Osteoblast (primary cell): ENCODE measurements at regions not wholly inside any gene's neighbourhood (a gene's known extent, or its start where the extent isn't known, plus 50 kb on each side); places are given as distances from the start of the nearest gene placed in this dataset.

Source experiments
- DNase-seq: peaks from one replicate; pipeline ENCODE4 v3.0.0; 2011; ENCODE audit warnings: low spot score, mixed read lengths; ENCODE audit not compliant: insufficient read length; ENCODE audit errors: missing footprints
- H2AFZ ChIP-seq: 2 replicates; pipeline ENCODE4 v1.6.0; 2011; ENCODE audit warnings: mild to moderate bottlenecking, low read length
- H3K27ac ChIP-seq: 2 replicates; pipeline ENCODE4 v1.5.1; 2011; ENCODE audit warnings: mild to moderate bottlenecking, low read depth, low read length, moderate library complexity
- H3K27me3 ChIP-seq: 2 replicates; pipeline ENCODE4 v1.6.0; 2012; ENCODE audit warnings: mild to moderate bottlenecking, control low read depth, inconsistent platforms, low read length, moderate library complexity; ENCODE audit not compliant: insufficient read depth
- H3K36me3 ChIP-seq: 2 replicates; pipeline ENCODE4 v1.5.1; 2011; ENCODE audit warnings: mild to moderate bottlenecking, low read length, control low read depth, moderate library complexity; ENCODE audit not compliant: insufficient read depth
- H3K4me1 ChIP-seq: 2 replicates; pipeline ENCODE4 v1.5.1; 2011; ENCODE audit warnings: mild to moderate bottlenecking, low read length, control low read depth, moderate library complexity; ENCODE audit not compliant: insufficient read depth
- H3K4me2 ChIP-seq: 2 replicates; pipeline ENCODE4 v1.6.0; 2011; ENCODE audit warnings: mild to moderate bottlenecking, low read length; ENCODE audit not compliant: insufficient read depth
- H3K4me3 ChIP-seq: fragments of 200-600 bp; sonication (generic); 3 replicates; pipeline ENCODE4 v1.5.1; 2012; ENCODE audit warnings: mild to moderate bottlenecking, low read length, inconsistent platforms; ENCODE audit not compliant: insufficient read depth
- H3K79me2 ChIP-seq: 2 replicates; pipeline ENCODE4 v1.6.0; 2012; ENCODE audit warnings: mild to moderate bottlenecking, low read length, control low read depth, inconsistent platforms; ENCODE audit not compliant: insufficient read depth
- H3K9me3 ChIP-seq: 2 replicates; pipeline ENCODE4 v1.5.1; 2011; ENCODE audit warnings: low read depth, low read length, control low read depth
- H4K20me1 ChIP-seq: 2 replicates; pipeline ENCODE4 v1.6.0; 2012; ENCODE audit warnings: mild to moderate bottlenecking, low read length, control low read depth; ENCODE audit not compliant: insufficient read depth
- TF ChIP-seq, protein P1 (sequence below): IDR thresholded peaks from 2 replicates; pipeline ENCODE4 v1.5.1; 2011; ENCODE audit warnings: mild to moderate bottlenecking, low read depth, low read length, moderate library complexity; ENCODE audit errors: extremely low read depth

DNA sequence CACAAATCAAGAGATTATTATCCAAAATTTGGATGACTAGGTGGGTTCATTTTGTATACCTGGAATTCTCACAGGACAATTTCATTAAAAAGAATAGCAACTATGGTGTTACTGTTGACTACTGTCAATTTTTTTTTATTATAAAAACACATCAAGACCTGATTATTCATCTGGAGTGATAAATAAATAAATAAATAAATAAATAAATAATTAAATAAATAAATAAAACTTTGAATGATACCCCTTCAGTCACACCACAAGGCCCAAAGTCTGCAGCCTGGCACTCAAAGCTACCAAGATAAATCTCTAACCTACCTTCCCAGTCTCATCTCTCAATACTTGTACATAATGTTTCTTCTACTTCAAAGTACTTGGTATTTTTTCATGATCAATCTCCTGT lies 294.0 kb upstream of the KLHL29 start:
- Histone ChIP-seq H3K9me3 (no peaks in the 10 kb centered on the region), H3K27ac (no peak overlapping the region), H2AFZ (no peak overlapping the region), H3K4me3 (no peak overlapping the region), H3K79me2 (no peaks in the 10 kb centered on the region), H3K27me3 (no peaks in the 10 kb centered on the region), H3K36me3 (no peaks in the 10 kb centered on the region), H3K4me2 (no peak overlapping the region), H4K20me1 (no peaks in the 10 kb centered on the region), H3K4me1 (no peaks in the 10 kb centered on the region)
- DNase-seq, result no peak
- TF ChIP-seq, protein P1, sequence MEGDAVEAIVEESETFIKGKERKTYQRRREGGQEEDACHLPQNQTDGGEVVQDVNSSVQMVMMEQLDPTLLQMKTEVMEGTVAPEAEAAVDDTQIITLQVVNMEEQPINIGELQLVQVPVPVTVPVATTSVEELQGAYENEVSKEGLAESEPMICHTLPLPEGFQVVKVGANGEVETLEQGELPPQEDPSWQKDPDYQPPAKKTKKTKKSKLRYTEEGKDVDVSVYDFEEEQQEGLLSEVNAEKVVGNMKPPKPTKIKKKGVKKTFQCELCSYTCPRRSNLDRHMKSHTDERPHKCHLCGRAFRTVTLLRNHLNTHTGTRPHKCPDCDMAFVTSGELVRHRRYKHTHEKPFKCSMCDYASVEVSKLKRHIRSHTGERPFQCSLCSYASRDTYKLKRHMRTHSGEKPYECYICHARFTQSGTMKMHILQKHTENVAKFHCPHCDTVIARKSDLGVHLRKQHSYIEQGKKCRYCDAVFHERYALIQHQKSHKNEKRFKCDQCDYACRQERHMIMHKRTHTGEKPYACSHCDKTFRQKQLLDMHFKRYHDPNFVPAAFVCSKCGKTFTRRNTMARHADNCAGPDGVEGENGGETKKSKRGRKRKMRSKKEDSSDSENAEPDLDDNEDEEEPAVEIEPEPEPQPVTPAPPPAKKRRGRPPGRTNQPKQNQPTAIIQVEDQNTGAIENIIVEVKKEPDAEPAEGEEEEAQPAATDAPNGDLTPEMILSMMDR, result no peak

DNA sequence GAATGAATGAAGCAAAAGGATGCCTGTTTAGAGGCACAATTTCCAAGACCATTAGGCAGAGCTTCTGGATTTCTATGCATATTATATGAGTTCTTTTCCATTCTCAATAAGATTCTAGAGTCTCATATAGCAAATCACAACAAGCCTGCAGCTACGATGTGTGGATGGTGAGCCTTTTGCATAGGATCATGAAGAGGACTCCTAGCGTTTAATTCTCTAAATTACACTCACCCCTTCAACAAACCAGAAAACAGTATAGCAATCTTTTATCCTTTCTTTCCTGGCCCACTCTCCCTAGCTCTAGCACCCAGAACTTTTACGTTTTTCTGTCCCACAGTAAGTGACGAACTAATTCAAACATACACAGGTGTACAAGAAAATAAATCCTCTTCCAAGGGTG lies 293.1 kb upstream of the KLHL29 start:
- Histone ChIP-seq H3K79me2 (no peaks in the 10 kb centered on the region), H4K20me1 (no peaks in the 10 kb centered on the region), H3K27ac (no peak overlapping the region), H3K9me3 (no peaks in the 10 kb centered on the region), H3K4me3 (no peak overlapping the region), H3K4me2 (no peak overlapping the region), H3K36me3 (no peaks in the 10 kb centered on the region), H2AFZ (no peak overlapping the region), H3K27me3 (no peaks in the 10 kb centered on the region), H3K4me1 (no peaks in the 10 kb centered on the region)
- DNase-seq, result no peak
- TF ChIP-seq, protein P1, result no peak

DNA sequence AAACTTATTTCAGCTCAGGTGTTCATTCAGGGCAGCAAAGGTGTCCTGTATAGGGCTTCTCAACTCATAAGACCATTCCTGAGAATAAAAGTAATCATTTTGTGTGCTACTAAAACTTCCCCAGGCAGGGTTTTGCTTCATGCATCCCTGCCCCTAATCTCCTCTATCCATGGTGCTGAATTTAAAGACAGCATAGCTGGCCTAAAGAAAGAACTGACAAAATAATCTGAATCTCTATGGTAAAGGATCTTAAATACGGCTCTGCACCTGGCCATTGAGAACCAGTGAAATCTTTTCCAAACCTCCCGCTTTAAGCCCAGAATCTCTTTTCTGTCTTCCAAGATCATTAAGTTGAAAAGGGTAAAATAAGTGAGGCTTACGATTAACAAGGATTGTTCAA lies 292.1 kb upstream of the KLHL29 start:
- no peak for DNase-seq
- TF ChIP-seq, protein P1, result no peak
- H4K20me1 ChIP-seq, result no peaks in the 10 kb centered on the region

DNA sequence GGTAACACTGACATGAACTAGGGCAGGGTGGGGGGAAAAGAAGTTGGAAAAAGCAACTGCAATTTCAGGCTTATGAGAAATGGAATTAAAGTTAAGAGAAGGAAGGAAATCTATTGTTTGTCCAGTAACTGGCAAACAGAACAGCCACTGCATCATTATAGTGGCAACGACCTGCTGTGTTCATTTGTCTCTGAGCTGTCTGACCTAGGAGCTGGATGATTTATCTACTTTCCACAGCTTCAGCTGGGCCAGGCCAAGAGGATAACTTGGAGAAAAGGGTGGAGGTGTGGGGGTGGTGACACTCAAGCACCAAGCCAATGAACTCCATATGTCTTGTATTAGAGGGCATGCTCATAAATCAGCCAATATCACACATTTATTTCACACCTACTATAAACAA lies 291.5 kb upstream of the KLHL29 start:
- H3K27ac ChIP-seq, result no peak overlapping the region
- H3K79me2 ChIP-seq, result no peaks in the 10 kb centered on the region
- DNase-seq, result no peak
- H2AFZ ChIP-seq, result no peak overlapping the region
- H3K4me2 ChIP-seq, result no peak overlapping the region
- no peaks in the 10 kb centered on the region for H3K27me3 ChIP-seq
- no peaks in the 10 kb centered on the region for H3K9me3 ChIP-seq
- H4K20me1 ChIP-seq, result no peaks in the 10 kb centered on the region
- TF ChIP-seq, protein P1, result no peak
- H3K4me1 ChIP-seq, result no peaks in the 10 kb centered on the region
- no peak overlapping the region for H3K4me3 ChIP-seq
- no peaks in the 10 kb centered on the region for H3K36me3 ChIP-seq

More for the DNA sequence above, 292.1 kb upstream of the KLHL29 start:
- Histone ChIP-seq H3K27ac (no peak overlapping the region), H3K36me3 (no peaks in the 10 kb centered on the region), H3K79me2 (no peaks in the 10 kb centered on the region), H3K9me3 (no peaks in the 10 kb centered on the region), H3K4me2 (no peak overlapping the region), H3K4me1 (no peaks in the 10 kb centered on the region), H2AFZ (no peak overlapping the region), H3K4me3 (no peak overlapping the region), H3K27me3 (no peaks in the 10 kb centered on the region)
